ENCODE measurements at regions not wholly inside any gene's neighbourhood (a gene's known extent, or its start where the extent isn't known, plus 50 kb on each side); places are given as distances from the start of the nearest gene placed in this dataset.

DNA sequence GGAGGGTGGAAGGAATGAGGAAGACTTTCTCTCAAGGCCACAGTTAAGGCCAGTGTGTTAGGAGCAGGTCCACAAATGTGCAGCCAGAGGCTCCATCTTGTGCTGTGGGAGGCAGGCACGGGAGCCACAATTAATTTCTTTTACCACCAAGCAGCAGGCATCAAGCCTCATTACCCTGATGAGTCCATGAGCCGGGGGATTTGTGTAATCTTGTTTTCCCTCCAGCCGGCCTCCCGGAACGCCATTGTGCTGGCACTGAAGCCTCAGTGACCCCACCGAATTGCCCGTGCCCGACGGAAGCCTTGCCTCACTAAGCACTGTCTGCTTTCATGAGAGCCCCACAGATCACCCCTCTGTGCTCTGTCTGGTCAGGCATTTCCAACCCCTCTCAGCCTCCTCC, 154.7 kb upstream of the STX18 start:
- CTCF ChIA-PET, result interaction anchor here (2.9 kb wide), 1 partner anchor 19 kb away, joined by 10 read pairs; no protein-coding TSS in a partner anchor
- no peak for TF ChIP-seq SMC3 (IDR thresholded peaks at IDR 0.05; ENCODE audit: low read depth, low read length)
- no peak for TF ChIP-seq USF1 (IDR thresholded peaks at IDR 0.05; ENCODE audit: borderline replicate concordance, low read depth)
- no peak for TF ChIP-seq RXRA (IDR thresholded peaks at IDR 0.05; ENCODE audit: borderline replicate concordance, low read depth)
- no peak for TF ChIP-seq IRF3 (IDR thresholded peaks at IDR 0.05; ENCODE audit: low read depth, low read length)
- no peak for TF ChIP-seq RFX5 (IDR thresholded peaks at IDR 0.05; ENCODE audit: low read length)
- no peak for TF ChIP-seq EZH2phosphoT487 (IDR thresholded peaks at IDR 0.05; ENCODE audit: borderline replicate concordance, low read depth)
- TF ChIP-seq FOSL2 (IDR thresholded peaks at IDR 0.05; ENCODE audit: borderline replicate concordance, low read depth), result no peak
- TF ChIP-seq MEF2A (IDR thresholded peaks at IDR 0.05; ENCODE audit: borderline replicate concordance, low read depth), result no peak
- no peak for TF ChIP-seq MXI1 (IDR thresholded peaks at IDR 0.05; ENCODE audit: low read depth, low read length)
- TF ChIP-seq TCF12 (IDR thresholded peaks at IDR 0.05), result no peak
- TF ChIP-seq CTCF (IDR thresholded peaks at IDR 0.05), result no peak
- TF ChIP-seq NRF1 (IDR thresholded peaks at IDR 0.05; ENCODE audit: low read depth, low read length), result no peak
- TF ChIP-seq, protein P1, sequence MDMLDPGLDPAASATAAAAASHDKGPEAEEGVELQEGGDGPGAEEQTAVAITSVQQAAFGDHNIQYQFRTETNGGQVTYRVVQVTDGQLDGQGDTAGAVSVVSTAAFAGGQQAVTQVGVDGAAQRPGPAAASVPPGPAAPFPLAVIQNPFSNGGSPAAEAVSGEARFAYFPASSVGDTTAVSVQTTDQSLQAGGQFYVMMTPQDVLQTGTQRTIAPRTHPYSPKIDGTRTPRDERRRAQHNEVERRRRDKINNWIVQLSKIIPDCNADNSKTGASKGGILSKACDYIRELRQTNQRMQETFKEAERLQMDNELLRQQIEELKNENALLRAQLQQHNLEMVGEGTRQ (IDR thresholded peaks at IDR 0.05; ENCODE audit: borderline replicate concordance, low read depth, low read length), result no peak
- TF ChIP-seq RCOR1 (IDR thresholded peaks at IDR 0.05; ENCODE audit: low read length), result no peak
- TF ChIP-seq ELF1 (IDR thresholded peaks at IDR 0.05), result no peak
- no peak for TF ChIP-seq YY1 (IDR thresholded peaks at IDR 0.05; ENCODE audit: low read depth)

More for the DNA sequence above, 154.7 kb upstream of the STX18 start:
- no peak overlapping the region for H3K4me3 ChIP-seq (ENCODE audit: low read depth in 2 of 2, low read length in 1 of 2)
- H3F3A ChIP-seq (replicated peaks; ENCODE audit: insufficient read depth), result no peaks in the 10 kb centered on the region
- DNase-seq, result no peak
- H3K27me3 ChIP-seq (ENCODE audit: insufficient read depth), result no peaks in the 10 kb centered on the region
- no peaks in the 10 kb centered on the region for H4K20me1 ChIP-seq (ENCODE audit: insufficient read depth)
- POLR2A ChIA-PET, result no interaction called here
- H3K4me1 ChIP-seq (ENCODE audit: control insufficient read depth in 1 of 2, insufficient read depth in 2 of 2, low read depth in 1 of 2, low read length in 1 of 2), result peaks cover 0 to 5% of the 10 kb centered on the region in 2 experiments; a peak in 1 of 4 replicates
- WGBS (ENCODE audit: low lambda C conversion rate), result 83% methylated on average over 8 of the region's 9 CpGs
- H3K9ac ChIP-seq, result no peak overlapping the region
- H2AFZ ChIP-seq (ENCODE audit: low read depth), result no peak overlapping the region
- no peaks in the 10 kb centered on the region for H3K36me3 ChIP-seq (replicated peaks in 1 of 2; ENCODE audit: control insufficient read depth in 1 of 2, insufficient read depth in 2 of 2, low read length in 1 of 2)
- no peaks in the 10 kb centered on the region for H3K79me2 ChIP-seq (ENCODE audit: insufficient read depth)
- no peaks in the 10 kb centered on the region for H3K9me2 ChIP-seq
- H3K27ac ChIP-seq (ENCODE audit: low read depth in 2 of 2, low read length in 1 of 2), result no peak overlapping the region
- no peak overlapping the region for H3K4me2 ChIP-seq
- no peaks in the 10 kb centered on the region for H3K9me3 ChIP-seq

All from SK-N-SH (cell line).